ENCODE measurements at regions not wholly inside any gene's neighbourhood (a gene's known extent, or its start where the extent isn't known, plus 50 kb on each side); places are given as distances from the start of the nearest gene placed in this dataset.
"Not testable (repeated sequence)": the region's sequence is repeated elsewhere in the genome, so short reads cannot be mapped to it uniquely, and the experiment has no call there.

- TF ChIP-seq POLR2AphosphoS5, EP300, POLR2A (IDR thresholded peaks at IDR 0.05): not testable (repeated sequence)
- TF ChIP-seq, protein P1, sequence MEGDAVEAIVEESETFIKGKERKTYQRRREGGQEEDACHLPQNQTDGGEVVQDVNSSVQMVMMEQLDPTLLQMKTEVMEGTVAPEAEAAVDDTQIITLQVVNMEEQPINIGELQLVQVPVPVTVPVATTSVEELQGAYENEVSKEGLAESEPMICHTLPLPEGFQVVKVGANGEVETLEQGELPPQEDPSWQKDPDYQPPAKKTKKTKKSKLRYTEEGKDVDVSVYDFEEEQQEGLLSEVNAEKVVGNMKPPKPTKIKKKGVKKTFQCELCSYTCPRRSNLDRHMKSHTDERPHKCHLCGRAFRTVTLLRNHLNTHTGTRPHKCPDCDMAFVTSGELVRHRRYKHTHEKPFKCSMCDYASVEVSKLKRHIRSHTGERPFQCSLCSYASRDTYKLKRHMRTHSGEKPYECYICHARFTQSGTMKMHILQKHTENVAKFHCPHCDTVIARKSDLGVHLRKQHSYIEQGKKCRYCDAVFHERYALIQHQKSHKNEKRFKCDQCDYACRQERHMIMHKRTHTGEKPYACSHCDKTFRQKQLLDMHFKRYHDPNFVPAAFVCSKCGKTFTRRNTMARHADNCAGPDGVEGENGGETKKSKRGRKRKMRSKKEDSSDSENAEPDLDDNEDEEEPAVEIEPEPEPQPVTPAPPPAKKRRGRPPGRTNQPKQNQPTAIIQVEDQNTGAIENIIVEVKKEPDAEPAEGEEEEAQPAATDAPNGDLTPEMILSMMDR (IDR thresholded peaks at IDR 0.05) = not testable (repeated sequence)
Observed at GRCh38 chr3:34169636-34170035, 371.2 kb downstream of the PDCD6IP start.

All from sigmoid colon (tissue), 4 donors.